Trophoblast cell (in vitro differentiated cells and primary cell): ENCODE measurements at regions not wholly inside any gene's neighbourhood (a gene's known extent, or its start where the extent isn't known, plus 50 kb on each side); places are given as distances from the start of the nearest gene placed in this dataset.

Experiments
- DNase-seq, 2 donors: peaks; one replicate each; pipeline ENCODE4 v3.0.0-alpha.2; 2016
- H2AFZ ChIP-seq: 2 replicates; pipeline ENCODE4 v1.6.1; 2013; ENCODE audit warnings: low read length, moderate library complexity, mild to moderate bottlenecking; ENCODE audit not compliant: insufficient read depth, poor library complexity
- H2AK5ac ChIP-seq: 2 replicates; pipeline ENCODE4 v1.6.1; 2013; ENCODE audit warnings: mild to moderate bottlenecking, low read length
- H2BK120ac ChIP-seq: 2 replicates; pipeline ENCODE4 v1.6.1; 2013; ENCODE audit warnings: low read length, mild to moderate bottlenecking, moderate library complexity; ENCODE audit not compliant: insufficient read depth, poor library complexity
- H2BK12ac ChIP-seq: 2 replicates; pipeline ENCODE4 v1.6.1; 2013; ENCODE audit warnings: mild to moderate bottlenecking, low read length, moderate library complexity
- H2BK5ac ChIP-seq: 2 replicates; pipeline ENCODE4 v1.6.1; 2013; ENCODE audit warnings: low read length, low read depth, moderate library complexity, mild to moderate bottlenecking; ENCODE audit not compliant: poor library complexity
- H3K14ac ChIP-seq: 2 replicates; pipeline ENCODE4 v1.6.1; 2013; ENCODE audit warnings: mild to moderate bottlenecking, low read length
- H3K18ac ChIP-seq: 2 replicates; pipeline ENCODE4 v1.6.1; 2013; ENCODE audit warnings: mild to moderate bottlenecking, low read length
- H3K23ac ChIP-seq: 2 replicates; pipeline ENCODE4 v1.6.1; 2013; ENCODE audit warnings: low read length
- H3K27ac ChIP-seq: 2 replicates; pipeline ENCODE4 v1.5.1; 2013; ENCODE audit warnings: low read depth, mild to moderate bottlenecking, inconsistent platforms, low read length, moderate library complexity
- H3K27me3 ChIP-seq: 2 replicates; pipeline ENCODE4 v1.6.1; 2013; ENCODE audit warnings: inconsistent platforms, mild to moderate bottlenecking, low read length, moderate library complexity; ENCODE audit not compliant: insufficient read depth
- H3K36me3 ChIP-seq, 2 experiments: 1 replicate in 1 of 2; 2 replicates in 1 of 2; pipeline ENCODE4 v1.6.1; 2013; ENCODE audit warnings: low read length in 2 of 2, mild to moderate bottlenecking in 2 of 2, moderate library complexity in 1 of 2; ENCODE audit not compliant: insufficient read depth in 2 of 2, control insufficient read depth in 1 of 2
- H3K4ac ChIP-seq: 2 replicates; pipeline ENCODE4 v1.6.1; 2013; ENCODE audit warnings: low read depth, mild to moderate bottlenecking, low read length, moderate library complexity
- H3K4me1 ChIP-seq, 2 experiments: 1 replicate in 1 of 2; 2 replicates in 1 of 2; pipeline ENCODE4 v1.6.1; 2013; ENCODE audit warnings: low read length in 2 of 2, mild to moderate bottlenecking in 2 of 2, moderate library complexity in 1 of 2; ENCODE audit not compliant: insufficient read depth in 2 of 2, control insufficient read depth in 1 of 2
- H3K4me2 ChIP-seq: 2 replicates; pipeline ENCODE4 v1.6.1; 2013; ENCODE audit warnings: inconsistent platforms, mild to moderate bottlenecking, low read length, moderate library complexity
- H3K4me3 ChIP-seq: 2 replicates; pipeline ENCODE4 v1.5.1; 2013; ENCODE audit warnings: mild to moderate bottlenecking, low read depth, low read length, inconsistent platforms
- H3K79me1 ChIP-seq: one replicate; pipeline ENCODE4 v1.6.1; 2013; ENCODE audit warnings: low read length
- H3K79me2 ChIP-seq: 2 replicates; pipeline ENCODE4 v1.6.1; 2013; ENCODE audit warnings: low read length, mild to moderate bottlenecking; ENCODE audit not compliant: control insufficient read depth, insufficient read depth, poor library complexity
- H3K9ac ChIP-seq: 2 replicates; pipeline ENCODE4 v1.6.1; 2013; ENCODE audit warnings: mild to moderate bottlenecking, low read length
- H3K9me3 ChIP-seq: 2 replicates; pipeline ENCODE4 v1.6.1; 2013; ENCODE audit warnings: low read depth, mild to moderate bottlenecking, control low read depth, inconsistent platforms, low read length; ENCODE audit not compliant: insufficient read depth
- H4K12ac ChIP-seq: 2 replicates; pipeline ENCODE4 v1.6.1; 2013; ENCODE audit warnings: low read depth, mild to moderate bottlenecking, low read length, moderate library complexity
- H4K8ac ChIP-seq: 2 replicates; pipeline ENCODE4 v1.6.1; 2013; ENCODE audit warnings: low read depth, mild to moderate bottlenecking, low read length, moderate library complexity
- H4K91ac ChIP-seq: one replicate; pipeline ENCODE4 v1.6.1; 2013; ENCODE audit warnings: low read depth, mild to moderate bottlenecking, low read length, moderate library complexity
- WGBS: extraction: QIAGEN DNeasy Blood & Tissue Kit; methylation state at CpG from one replicate; pipeline ENCODE4 v1.1.7; 2013; ENCODE audit warnings: missing lambda C conversion rate; ENCODE audit not compliant: insufficient read length, insufficient coverage; ENCODE audit errors: extremely low coverage; 5-methylcytosine and 5-hydroxymethylcytosine counted together

GRCh38 chr10:89869592-89870156 lies 168.3 kb downstream of the KIF20B start:
- no peaks in the 10 kb centered on the region for H3K4me1 ChIP-seq
- no CpG with 5 or more reads among the region's 2 CpGs for WGBS
- H4K8ac ChIP-seq, result no peak overlapping the region

DNA sequence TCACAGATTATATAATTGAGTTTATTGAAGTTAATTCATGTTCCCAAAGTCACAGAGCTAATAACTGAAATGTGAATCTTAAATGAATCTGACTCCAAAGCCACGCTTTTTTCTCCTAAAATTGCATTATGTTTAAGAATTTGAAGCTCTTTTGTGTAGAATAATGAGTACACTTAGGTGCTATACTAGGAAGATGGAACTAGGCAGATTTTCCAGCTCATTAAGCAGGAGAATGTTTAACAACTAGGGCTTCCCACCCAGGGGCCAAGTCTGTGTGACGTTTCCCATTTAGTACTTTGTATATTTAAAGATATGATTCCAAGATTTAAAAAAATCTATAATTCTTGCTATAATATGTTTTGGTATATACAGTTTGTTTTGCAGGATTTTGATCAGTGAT lies 169.5 kb downstream of the KIF20B start:
- H2BK5ac ChIP-seq, result no peak overlapping the region
- no peak for DNase-seq

More at GRCh38 chr10:89869592-89870156, 168.3 kb downstream of the KIF20B start:
- no peaks in the 10 kb centered on the region for H3K79me1 ChIP-seq
- H2BK5ac ChIP-seq, result no peak overlapping the region
- no peak for DNase-seq
- no peak overlapping the region for H3K4me3 ChIP-seq
- H3K4me2 ChIP-seq, result no peak overlapping the region
- no peaks in the 10 kb centered on the region for H3K9me3 ChIP-seq
- no peak overlapping the region for H3K23ac ChIP-seq
- no peaks in the 10 kb centered on the region for H3K79me2 ChIP-seq
- no peaks in the 10 kb centered on the region for H3K27me3 ChIP-seq
- H4K91ac ChIP-seq, result no peak overlapping the region
- H2AFZ ChIP-seq, result no peak overlapping the region
- no peak overlapping the region for H2AK5ac ChIP-seq
- H3K18ac ChIP-seq, result no peak overlapping the region
- no peak overlapping the region for H2BK120ac ChIP-seq
- no peak overlapping the region for H3K9ac ChIP-seq
- H3K14ac ChIP-seq, result no peak overlapping the region
- no peaks in the 10 kb centered on the region for H3K36me3 ChIP-seq
- no peak overlapping the region for H2BK12ac ChIP-seq
- H4K12ac ChIP-seq, result no peak overlapping the region
- no peak overlapping the region for H3K4ac ChIP-seq
- H3K27ac ChIP-seq, result no peak overlapping the region

DNA sequence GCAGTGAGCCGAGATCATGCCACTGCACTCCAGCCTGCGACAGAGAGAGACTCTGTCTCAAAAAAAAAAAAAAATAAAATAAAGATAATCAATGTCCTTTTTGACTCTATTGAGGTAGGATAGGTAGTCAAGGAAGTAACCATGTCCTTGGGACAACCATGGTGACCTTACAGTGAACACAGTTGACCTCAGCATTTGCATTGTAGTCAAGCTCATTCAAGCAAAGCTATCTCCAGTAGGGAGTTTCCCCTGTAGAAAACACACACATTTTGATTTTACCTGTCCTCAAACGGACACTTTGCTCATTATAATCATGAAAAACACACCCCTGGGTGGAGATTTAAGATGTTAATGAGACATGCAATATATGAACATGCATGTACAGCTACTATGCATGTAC lies 171.7 kb downstream of the KIF20B start:
- no peak overlapping the region for H3K14ac ChIP-seq
- DNase-seq, result no peak
- H2BK5ac ChIP-seq, result no peak overlapping the region
- no peak overlapping the region for H4K8ac ChIP-seq
- H2AFZ ChIP-seq, result no peak overlapping the region
- no peak overlapping the region for H3K18ac ChIP-seq
- H3K9me3 ChIP-seq, result no peaks in the 10 kb centered on the region
- no peak overlapping the region for H4K91ac ChIP-seq
- no peak overlapping the region for H2BK120ac ChIP-seq
- H3K36me3 ChIP-seq, result no peaks in the 10 kb centered on the region
- H4K12ac ChIP-seq, result no peak overlapping the region
- no peak overlapping the region for H3K9ac ChIP-seq
- no peak overlapping the region for H2AK5ac ChIP-seq
- H3K4me2 ChIP-seq, result no peak overlapping the region
- H3K27me3 ChIP-seq, result no peaks in the 10 kb centered on the region
- no CpG with 5 or more reads among the region's 3 CpGs for WGBS
- no peaks in the 10 kb centered on the region for H3K4me1 ChIP-seq
- H3K23ac ChIP-seq, result no peak overlapping the region
- no peak overlapping the region for H3K27ac ChIP-seq
- no peak overlapping the region for H3K4ac ChIP-seq
- H2BK12ac ChIP-seq, result no peak overlapping the region
- no peak overlapping the region for H3K4me3 ChIP-seq
- no peaks in the 10 kb centered on the region for H3K79me2 ChIP-seq
- no peaks in the 10 kb centered on the region for H3K79me1 ChIP-seq

More for the DNA sequence above, 169.5 kb downstream of the KIF20B start:
- Histone ChIP-seq H4K91ac (no peak overlapping the region), H2BK120ac (no peak overlapping the region), H3K4me3 (no peak overlapping the region), H3K23ac (no peak overlapping the region), H3K4ac (no peak overlapping the region), H3K9ac (no peak overlapping the region), H3K27me3 (no peaks in the 10 kb centered on the region), H2AFZ (no peak overlapping the region), H4K12ac (no peak overlapping the region), H3K4me1 (no peaks in the 10 kb centered on the region), H3K79me2 (no peaks in the 10 kb centered on the region), H2BK12ac (no peak overlapping the region), H3K36me3 (no peaks in the 10 kb centered on the region), H3K14ac (no peak overlapping the region), H3K79me1 (no peaks in the 10 kb centered on the region), H3K4me2 (no peak overlapping the region), H2AK5ac (no peak overlapping the region), H3K27ac (no peak overlapping the region), H4K8ac (no peak overlapping the region), H3K9me3 (no peaks in the 10 kb centered on the region), H3K18ac (no peak overlapping the region)
- WGBS, result no CpG with 5 or more reads among the region's 2 CpGs

DNA sequence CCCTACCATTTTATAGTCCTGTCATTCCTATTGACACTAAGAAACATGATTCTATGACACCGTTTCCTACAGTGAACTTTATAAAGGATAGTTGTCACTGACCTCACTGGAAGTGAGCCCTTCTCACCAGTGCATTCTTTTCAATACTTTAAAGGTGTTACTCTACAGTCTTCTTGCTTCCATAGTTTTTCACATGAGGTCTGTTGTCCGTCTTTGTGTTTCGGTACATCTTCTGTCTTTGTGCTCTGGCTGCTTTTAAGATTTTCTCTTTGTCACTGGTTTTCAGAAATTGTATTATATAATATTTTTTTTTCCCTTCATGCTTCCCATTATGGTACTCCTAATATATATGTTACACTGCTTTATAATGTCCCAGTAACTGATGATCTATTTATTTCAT lies 174.2 kb downstream of the KIF20B start:
- Histone ChIP-seq H3K79me1 (no peaks in the 10 kb centered on the region), H2AK5ac (no peak overlapping the region), H3K18ac (no peak overlapping the region), H4K91ac (no peak overlapping the region), H3K36me3 (no peaks in the 10 kb centered on the region), H3K4ac (no peak overlapping the region), H2AFZ (no peak overlapping the region), H3K4me3 (no peak overlapping the region), H3K14ac (no peak overlapping the region), H2BK12ac (no peak overlapping the region), H3K27me3 (no peaks in the 10 kb centered on the region), H3K27ac (no peak overlapping the region), H2BK120ac (no peak overlapping the region), H4K8ac (no peak overlapping the region), H3K79me2 (no peaks in the 10 kb centered on the region), H3K23ac (no peak overlapping the region), H3K4me1 (no peaks in the 10 kb centered on the region), H2BK5ac (no peak overlapping the region), H3K9me3 (no peaks in the 10 kb centered on the region), H4K12ac (no peak overlapping the region), H3K4me2 (no peak overlapping the region), H3K9ac (no peak overlapping the region)
- no peak for DNase-seq
- no CpG with 5 or more reads among the region's 3 CpGs for WGBS
